Endothelial cell (in vitro differentiated cells): ENCODE measurements at regions not wholly inside any gene's neighbourhood (a gene's known extent, or its start where the extent isn't known, plus 50 kb on each side); places are given as distances from the start of the nearest gene placed in this dataset.

Experiments
- DNase-seq: peaks from one replicate; pipeline ENCODE4 v3.0.0; 2021; ENCODE audit warnings: low spot score
- H3K27ac Mint-ChIP-seq: one replicate; pipeline ENCODE4 v1.8.0; 2021; ENCODE audit warnings: mixed read lengths, inconsistent platforms; ENCODE audit not compliant: unreplicated experiment
- H3K27me3 Mint-ChIP-seq: one replicate; pipeline ENCODE4 v1.8.0; 2021; ENCODE audit warnings: mild to moderate bottlenecking, moderate library complexity, mixed read lengths, inconsistent platforms; ENCODE audit not compliant: unreplicated experiment
- H3K36me3 Mint-ChIP-seq: one replicate; pipeline ENCODE4 v1.8.0; 2021; ENCODE audit warnings: mild to moderate bottlenecking, low read depth, mixed read lengths, inconsistent platforms; ENCODE audit not compliant: unreplicated experiment
- H3K4me1 Mint-ChIP-seq: one replicate; pipeline ENCODE4 v1.8.0; 2021; ENCODE audit warnings: mild to moderate bottlenecking, mixed read lengths, inconsistent platforms; ENCODE audit not compliant: unreplicated experiment
- H3K4me3 Mint-ChIP-seq: one replicate; pipeline ENCODE4 v1.8.0; 2021; ENCODE audit warnings: mild to moderate bottlenecking, mixed read lengths, inconsistent platforms; ENCODE audit not compliant: unreplicated experiment
- H3K9me3 Mint-ChIP-seq: one replicate; pipeline ENCODE4 v1.8.0; 2021; ENCODE audit warnings: mixed read lengths, inconsistent platforms; ENCODE audit not compliant: unreplicated experiment
- CTCF ChIP-seq: fragments of 200-600 bp; sonication (generic); IDR thresholded peaks from one replicate; pipeline ENCODE4 v1.5.0; 2021; ENCODE audit warnings: antibody characterized with exemption; ENCODE audit not compliant: unreplicated experiment

- H3K4me1 Mint-ChIP-seq, result no peaks in the 10 kb centered on the region
- no peak overlapping the region for H3K4me3 Mint-ChIP-seq
- no peak for TF ChIP-seq CTCF
- no peaks in the 10 kb centered on the region for H3K27me3 Mint-ChIP-seq
- no peaks in the 10 kb centered on the region for H3K9me3 Mint-ChIP-seq
- H3K27ac Mint-ChIP-seq, result no peak overlapping the region
- no peaks in the 10 kb centered on the region for H3K36me3 Mint-ChIP-seq
- DNase-seq, result no peak
These were observed 232.7 kb upstream of the GATB start for GRCh38 chr4:151993521-151993920.

- Mint-ChIP-seq H3K27ac (no peak overlapping the region), H3K9me3 (no peaks in the 10 kb centered on the region), H3K36me3 (no peaks in the 10 kb centered on the region), H3K27me3 (no peaks in the 10 kb centered on the region), H3K4me1 (no peaks in the 10 kb centered on the region), H3K4me3 (no peak overlapping the region)
- TF ChIP-seq CTCF, result no peak
- no peak for DNase-seq
These were observed 231.7 kb upstream of the GATB start for GRCh38 chr4:151992332-151993154.

- H3K4me1 Mint-ChIP-seq, result no peaks in the 10 kb centered on the region
- no peaks in the 10 kb centered on the region for H3K27me3 Mint-ChIP-seq
- no peaks in the 10 kb centered on the region for H3K9me3 Mint-ChIP-seq
- H3K36me3 Mint-ChIP-seq, result no peaks in the 10 kb centered on the region
- H3K4me3 Mint-ChIP-seq, result no peak overlapping the region
- no peak for DNase-seq
- TF ChIP-seq CTCF, result no peak
- H3K27ac Mint-ChIP-seq, result no peak overlapping the region
These were observed 231.0 kb upstream of the GATB start for GRCh38 chr4:151991884-151992167.

- DNase-seq, result no peak
- H3K27ac Mint-ChIP-seq, result no peak overlapping the region
- no peaks in the 10 kb centered on the region for H3K9me3 Mint-ChIP-seq
- H3K4me3 Mint-ChIP-seq, result no peak overlapping the region
- H3K4me1 Mint-ChIP-seq, result no peaks in the 10 kb centered on the region
- no peaks in the 10 kb centered on the region for H3K27me3 Mint-ChIP-seq
- no peak for TF ChIP-seq CTCF
- no peaks in the 10 kb centered on the region for H3K36me3 Mint-ChIP-seq
These were observed 230.4 kb upstream of the GATB start for GRCh38 chr4:151991001-151991883.

GRCh38 chr4:151990201-151990600, 229.4 kb upstream of the GATB start:
- no peaks in the 10 kb centered on the region for H3K36me3 Mint-ChIP-seq
- no peak for DNase-seq
- H3K4me3 Mint-ChIP-seq, result no peak overlapping the region
- no peaks in the 10 kb centered on the region for H3K4me1 Mint-ChIP-seq
- H3K27me3 Mint-ChIP-seq, result no peaks in the 10 kb centered on the region
- H3K27ac Mint-ChIP-seq, result no peak overlapping the region
- no peaks in the 10 kb centered on the region for H3K9me3 Mint-ChIP-seq
- no peak for TF ChIP-seq CTCF
